Glomerular visceral epithelial cell (primary cell): ENCODE measurements at regions not wholly inside any gene's neighbourhood (a gene's known extent, or its start where the extent isn't known, plus 50 kb on each side); places are given as distances from the start of the nearest gene placed in this dataset.
A peak's percentile ranks its signal among the peaks of the same experiment; 100 is the strongest.

Source experiments
- DNase-seq: peaks from one replicate; pipeline ENCODE4 v3.0.0-alpha.2; 2016; ENCODE audit errors: extremely low spot score

GRCh38 chr5:74316064-74316603 is 324.4 kb downstream of the ENC1 start:
- peak; percentile 98 for DNase-seq

DNA sequence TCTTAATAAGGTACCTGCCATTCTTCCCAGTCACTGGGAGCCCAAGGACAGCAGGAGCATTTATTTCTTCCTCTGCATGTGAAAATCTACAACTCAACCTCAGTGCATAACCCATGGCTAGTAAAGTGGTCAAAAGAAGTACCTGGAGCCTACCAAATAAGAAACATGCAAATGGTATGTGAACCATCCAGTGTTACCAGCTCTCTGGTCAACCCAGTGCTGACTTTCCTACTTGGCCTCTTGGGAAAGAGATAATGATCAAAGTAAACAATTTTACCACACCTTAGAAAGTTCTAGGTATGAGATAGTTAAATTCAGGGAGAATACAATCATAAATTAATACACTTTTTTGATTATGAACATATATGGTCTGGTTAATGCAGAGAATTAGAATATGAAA is 325.6 kb downstream of the ENC1 start:
- DNase-seq = no peak

DNA sequence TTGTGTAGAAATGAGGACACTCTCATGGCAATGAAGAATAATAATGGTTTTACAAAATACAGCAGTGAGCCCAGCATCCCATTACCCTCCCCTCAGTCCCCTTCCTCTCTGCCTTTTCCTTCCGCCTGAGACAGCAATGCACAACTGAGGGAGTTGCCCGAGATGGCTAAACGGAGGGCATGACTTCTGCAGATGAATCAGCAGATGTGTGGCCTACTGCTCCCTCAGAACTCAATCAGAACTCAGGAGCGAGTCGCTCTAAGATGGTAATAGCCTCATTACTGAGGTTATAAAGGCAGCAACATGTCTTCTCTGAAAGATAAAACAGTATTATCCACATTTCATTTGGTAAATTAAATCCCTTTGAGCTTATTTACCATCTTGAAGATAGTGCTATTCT is 326.6 kb downstream of the ENC1 start:
- peak; percentile 20 for DNase-seq

DNA sequence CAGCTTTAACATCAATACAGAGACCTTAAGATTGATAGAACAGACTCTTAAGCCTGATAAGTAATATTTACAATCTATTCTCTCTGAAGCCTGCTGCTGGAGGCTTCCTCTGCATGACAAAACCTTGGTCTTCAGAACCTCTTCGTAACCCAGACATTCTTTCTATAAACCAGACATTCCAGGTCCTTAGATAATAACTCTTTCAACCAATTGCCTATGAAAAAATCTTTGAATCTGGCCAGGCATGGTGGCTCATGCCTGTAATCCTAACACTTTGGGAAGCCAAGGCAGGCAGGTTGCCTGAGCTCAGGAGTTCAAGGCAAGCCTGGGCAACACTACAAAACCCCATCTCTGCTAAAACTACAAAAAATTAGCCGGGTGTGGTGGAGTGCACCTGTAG is 327.8 kb downstream of the ENC1 start:
- DNase-seq = no peak

- DNase-seq = no peak
Observed at GRCh38 chr5:74311961-74312360, 328.6 kb downstream of the ENC1 start.

- DNase-seq = no peak
Observed at GRCh38 chr5:74310997-74311930, 329.3 kb downstream of the ENC1 start.

GRCh38 chr5:74310386-74310785 is 330.1 kb downstream of the ENC1 start:
- peak; percentile 49 for DNase-seq

DNA sequence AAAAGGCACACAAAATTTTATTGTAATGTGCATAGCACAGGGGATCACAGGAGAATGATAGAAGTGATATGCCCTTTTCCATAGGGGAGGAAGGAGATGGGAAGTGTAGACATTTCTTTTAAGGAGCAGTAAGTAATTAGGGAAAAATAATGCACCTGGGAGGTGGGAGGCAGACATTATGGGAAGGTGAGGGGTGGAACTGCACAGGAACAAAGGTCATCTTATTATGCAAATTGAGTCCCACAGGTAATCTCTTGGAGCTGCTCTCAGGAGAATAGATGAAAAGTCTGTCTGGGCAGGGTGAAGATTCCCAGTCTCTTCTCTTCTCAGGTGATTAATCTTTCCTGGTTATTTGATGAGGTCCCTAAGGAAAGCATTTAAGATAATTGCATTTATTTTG is 331.5 kb downstream of the ENC1 start:
- no peak for DNase-seq

GRCh38 chr5:74306845-74307244 is 333.7 kb downstream of the ENC1 start:
- DNase-seq = no peak

- DNase-seq = no peak
Observed at GRCh38 chr5:74304536-74304935, 336.0 kb downstream of the ENC1 start.

DNA sequence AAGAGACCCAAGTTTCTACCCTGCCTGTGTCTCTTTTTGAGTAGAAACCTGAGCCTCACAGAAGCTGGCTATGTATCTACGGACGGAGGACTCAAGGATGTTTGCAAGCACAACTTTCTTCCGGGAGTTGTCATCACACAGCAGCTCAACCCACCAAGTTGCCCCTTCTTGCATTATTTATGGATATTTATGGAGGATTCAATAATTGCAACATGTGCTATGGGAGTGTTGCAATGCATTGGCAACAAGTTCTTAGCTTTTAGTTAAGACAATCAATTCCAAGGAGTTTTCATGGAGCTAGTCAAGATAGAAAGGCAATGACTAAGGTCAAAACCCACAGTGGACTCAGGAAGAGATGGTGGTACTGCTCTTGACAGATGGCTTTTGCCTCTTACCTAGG is 336.9 kb downstream of the ENC1 start:
- no peak for DNase-seq

GRCh38 chr5:74301576-74301975 is 339.0 kb downstream of the ENC1 start:
- no peak for DNase-seq

DNA sequence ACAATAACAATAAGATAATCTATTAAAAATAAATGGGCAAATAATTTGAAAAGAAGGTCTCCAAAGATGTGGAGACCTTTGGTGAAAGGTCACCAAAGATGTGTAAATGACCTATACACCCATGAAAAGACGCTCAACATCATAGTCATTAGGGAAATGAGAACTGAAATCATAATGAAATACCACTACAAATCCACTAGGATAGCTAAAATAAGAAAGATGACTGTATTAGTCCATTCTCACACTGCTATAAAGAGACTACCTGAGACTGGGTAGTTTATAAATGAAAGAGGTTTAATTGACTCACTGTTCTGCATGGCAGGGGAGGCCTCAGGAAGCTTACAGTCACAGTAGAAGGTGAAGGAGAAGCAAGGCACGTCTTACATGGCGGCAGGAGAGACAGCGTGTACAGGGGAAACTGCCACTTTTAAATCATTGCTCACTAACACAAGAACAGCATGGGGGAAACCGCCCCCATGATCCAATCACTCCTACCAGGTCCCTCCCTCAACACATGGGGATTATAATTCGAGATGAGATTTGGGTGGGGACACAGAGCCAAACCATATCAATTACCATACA is 339.6 kb downstream of the ENC1 start:
- no peak for DNase-seq

- DNase-seq = no peak
Observed at GRCh38 chr5:74299833-74300232, 340.7 kb downstream of the ENC1 start.

DNA sequence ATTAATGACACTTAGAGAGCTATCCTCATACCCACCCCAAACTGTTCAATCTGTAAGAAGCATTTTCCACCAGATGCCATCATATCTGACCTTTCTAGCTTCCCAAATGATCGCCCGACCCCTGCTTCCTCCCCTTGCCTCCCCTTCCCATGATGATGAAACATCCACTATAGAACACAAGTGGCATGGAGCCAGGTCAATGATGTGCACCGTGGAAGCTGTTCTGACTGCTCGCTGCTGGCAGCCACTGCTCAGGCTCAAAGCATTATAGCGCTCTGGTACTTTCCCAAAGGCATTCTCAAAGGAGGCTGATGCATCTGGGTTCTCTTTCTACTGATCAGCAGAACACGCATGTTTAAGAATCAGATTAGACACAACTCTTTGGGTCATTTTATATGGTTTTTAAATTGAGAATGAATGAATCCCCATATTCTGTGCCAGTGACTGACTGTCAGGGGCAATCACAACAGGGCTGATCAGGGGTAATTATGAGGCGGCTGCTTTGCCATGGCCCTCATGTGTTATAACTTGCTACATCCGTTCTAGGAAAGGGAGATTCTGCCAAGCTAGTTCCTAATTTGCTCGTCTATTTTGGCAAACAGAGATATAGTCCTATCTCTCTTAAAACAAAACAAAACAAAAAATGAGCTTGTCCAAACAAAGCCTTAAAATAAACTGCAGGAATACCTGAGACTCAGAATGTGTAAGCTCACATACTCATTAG is 343.7 kb downstream of the ENC1 start:
- peak; percentile 35 for DNase-seq

DNA sequence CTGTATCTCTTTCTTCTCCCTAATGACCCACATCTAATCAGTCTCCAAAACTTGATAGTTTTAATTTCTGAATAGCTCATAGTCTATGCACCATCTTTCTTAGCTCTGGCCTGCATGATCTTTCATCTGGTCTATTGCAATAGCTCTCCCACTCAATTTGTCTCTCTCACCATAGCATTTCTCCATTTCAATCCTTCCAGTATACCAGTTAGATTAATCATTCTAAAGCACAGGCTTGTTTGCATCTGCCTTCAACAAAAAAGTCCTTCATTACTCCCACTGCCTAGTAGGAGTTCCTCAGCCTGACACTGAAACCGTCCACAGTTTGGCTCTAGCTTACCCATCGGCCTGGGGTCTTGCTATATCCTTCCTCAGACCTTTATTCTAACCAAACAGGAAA is 344.9 kb downstream of the ENC1 start:
- DNase-seq = no peak

- no peak for DNase-seq
Observed at GRCh38 chr5:74295141-74295540, 345.4 kb downstream of the ENC1 start.

DNA sequence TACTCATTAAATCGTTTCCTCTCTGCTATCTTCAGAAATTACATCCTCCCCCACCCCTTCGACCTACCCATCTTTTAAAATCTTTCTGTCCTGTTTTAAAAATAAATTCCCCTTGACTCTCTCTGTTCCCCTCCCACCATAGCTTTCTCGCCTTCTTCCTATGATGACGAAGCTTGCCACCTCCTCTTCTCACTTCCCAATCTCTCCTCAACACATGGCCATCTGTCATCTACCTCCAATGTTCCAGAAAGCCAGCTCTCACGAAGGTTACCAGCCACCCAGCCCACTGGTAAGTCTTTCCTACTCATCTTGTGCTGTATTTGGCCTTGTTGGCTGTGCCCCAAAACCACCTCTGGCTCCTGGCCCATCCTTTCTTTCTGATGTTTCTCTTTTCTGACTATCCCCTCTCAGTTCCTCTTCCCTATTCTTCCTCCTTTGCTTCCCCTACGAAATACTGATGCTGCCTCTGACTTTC is 346.3 kb downstream of the ENC1 start:
- DNase-seq = no peak

DNA sequence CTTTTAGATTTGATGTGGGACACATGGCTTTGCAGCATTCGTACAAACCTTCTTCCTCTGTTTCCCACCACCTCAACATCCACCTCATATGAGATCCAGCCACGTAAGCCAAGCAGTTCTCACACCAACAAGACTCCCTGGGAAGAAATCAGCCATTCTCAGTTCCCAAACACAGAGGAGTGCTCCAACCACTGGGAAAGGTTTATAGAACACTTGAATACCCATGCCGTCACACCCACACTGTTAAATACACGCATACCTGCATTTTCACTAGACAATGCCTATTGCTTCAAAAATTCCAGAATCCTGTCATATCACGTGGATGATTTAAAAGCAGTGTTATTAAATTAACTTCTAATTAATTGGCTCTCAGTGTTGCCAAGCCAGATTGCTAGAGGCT is 347.3 kb downstream of the ENC1 start:
- DNase-seq = no peak

- no peak for DNase-seq
Observed at GRCh38 chr5:74290634-74291241, 349.8 kb downstream of the ENC1 start.

DNA sequence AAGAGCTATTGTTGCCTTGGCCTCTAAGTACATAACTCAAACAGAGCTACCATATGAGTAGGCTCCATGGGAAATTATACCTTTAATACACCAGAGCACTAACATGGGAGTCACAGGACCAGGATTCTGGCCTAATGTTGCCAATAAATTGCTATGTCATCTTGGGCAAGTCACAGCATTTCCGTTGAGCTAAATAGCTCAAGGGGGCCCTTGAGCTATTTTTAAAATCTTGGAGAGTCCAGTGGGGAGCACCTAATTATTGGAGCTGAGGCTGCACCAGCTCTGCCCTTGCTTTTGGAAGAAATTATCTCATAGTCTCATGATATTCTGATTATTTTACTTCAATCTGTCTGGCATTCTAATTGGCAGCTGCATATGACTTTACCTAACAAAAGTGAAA is 350.8 kb downstream of the ENC1 start:
- DNase-seq = no peak

- no peak for DNase-seq
Observed at GRCh38 chr5:74289238-74289637, 351.3 kb downstream of the ENC1 start.
